Nucleus accumbens (tissue), 56 donors: ENCODE measurements at regions not wholly inside any gene's neighbourhood (a gene's known extent, or its start where the extent isn't known, plus 50 kb on each side); places are given as distances from the start of the nearest gene placed in this dataset.

ENCODE experiments used
- DNase-seq, 56 donors: peaks; one replicate each; lab custom pipeline; 2025; lab: John Stamatoyannopoulos, UW

DNA sequence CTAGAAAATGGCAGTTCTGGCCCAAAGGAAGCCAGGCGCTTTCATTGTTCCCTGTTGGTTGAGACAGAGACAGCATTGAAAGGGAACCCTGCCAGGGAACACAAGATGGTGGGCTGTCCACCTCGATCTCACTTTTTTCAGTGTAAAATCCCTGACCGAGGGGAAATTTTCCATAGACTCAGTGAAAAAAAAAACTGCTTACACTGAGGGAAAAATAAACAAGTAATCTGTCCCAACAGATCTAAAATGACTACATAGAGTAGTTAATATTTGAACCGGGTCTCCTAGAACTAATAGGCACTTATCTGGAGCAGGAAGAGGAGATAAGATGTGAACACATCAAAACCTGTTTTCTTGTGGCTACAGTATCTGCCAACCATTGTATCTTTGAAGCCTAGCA lies 763.4 kb upstream of the GOLIM4 start:
- DNase-seq = no peak

DNA sequence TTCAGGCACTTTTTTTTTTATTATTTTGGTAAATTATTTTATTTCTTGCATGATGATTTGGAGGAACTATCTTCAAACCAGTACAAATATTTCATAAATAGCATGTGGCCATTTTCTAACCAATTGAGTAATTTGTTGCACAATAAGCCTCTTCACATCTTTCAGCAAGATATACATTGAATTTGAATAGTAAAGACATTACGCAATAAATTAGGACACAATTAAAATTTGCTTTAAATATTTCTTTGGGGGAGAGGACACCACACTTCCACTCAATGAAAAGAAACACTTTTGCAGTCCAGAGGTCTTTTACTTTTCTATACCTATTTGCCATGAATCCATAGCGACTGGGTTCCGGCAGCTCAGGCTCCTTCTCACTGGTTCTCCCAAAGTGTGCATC lies 762.6 kb upstream of the GOLIM4 start:
- no peak for DNase-seq

DNA sequence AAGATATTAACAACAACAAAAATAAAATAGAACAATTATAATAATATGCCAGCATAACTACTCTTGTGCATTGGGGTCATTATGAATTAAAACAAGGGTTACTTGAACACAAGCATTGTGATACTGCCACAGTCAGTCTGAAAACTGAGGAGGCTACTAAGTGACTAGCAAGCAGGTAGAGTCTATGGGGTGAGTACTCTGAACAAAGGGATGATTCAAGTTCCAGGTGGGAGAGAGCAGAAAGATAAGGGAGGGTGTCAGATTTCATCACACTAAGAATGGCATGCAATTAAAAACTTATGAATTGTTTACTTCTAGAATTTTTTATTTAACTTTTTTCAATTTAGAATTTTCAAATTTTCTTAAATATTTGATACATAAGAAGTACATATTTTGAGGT lies 754.4 kb upstream of the GOLIM4 start:
- no peak for DNase-seq

DNA sequence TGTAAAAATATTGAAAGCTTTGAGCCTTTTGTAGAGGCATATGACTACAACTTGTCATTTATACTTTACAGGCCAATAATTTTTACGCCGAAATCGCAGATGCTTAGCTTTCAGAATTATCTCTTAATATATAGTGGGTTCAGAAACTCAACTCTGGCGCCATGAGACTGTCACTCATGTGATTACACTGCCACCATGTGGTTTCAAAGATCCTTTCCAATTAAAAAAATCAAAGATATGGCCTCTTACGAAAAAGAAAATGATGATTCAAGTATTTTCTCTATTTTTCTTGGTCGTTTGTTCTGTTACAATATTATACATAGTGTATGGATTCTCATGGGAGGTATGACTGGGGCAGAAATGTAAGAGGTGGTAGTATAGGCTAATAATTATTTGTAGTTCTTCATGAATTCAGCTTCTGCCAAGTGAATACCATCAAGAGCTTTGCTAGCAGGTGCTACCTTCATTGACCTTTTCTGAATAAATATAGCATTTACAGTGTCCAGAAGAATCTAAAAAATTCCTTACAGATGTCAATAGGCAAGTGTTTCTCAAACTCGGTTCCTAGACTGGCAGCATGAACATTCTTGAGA lies 751.7 kb upstream of the GOLIM4 start:
- DNase-seq = peak in 11 of 56 donors; percentile 1 to 25 (median 4)

DNA sequence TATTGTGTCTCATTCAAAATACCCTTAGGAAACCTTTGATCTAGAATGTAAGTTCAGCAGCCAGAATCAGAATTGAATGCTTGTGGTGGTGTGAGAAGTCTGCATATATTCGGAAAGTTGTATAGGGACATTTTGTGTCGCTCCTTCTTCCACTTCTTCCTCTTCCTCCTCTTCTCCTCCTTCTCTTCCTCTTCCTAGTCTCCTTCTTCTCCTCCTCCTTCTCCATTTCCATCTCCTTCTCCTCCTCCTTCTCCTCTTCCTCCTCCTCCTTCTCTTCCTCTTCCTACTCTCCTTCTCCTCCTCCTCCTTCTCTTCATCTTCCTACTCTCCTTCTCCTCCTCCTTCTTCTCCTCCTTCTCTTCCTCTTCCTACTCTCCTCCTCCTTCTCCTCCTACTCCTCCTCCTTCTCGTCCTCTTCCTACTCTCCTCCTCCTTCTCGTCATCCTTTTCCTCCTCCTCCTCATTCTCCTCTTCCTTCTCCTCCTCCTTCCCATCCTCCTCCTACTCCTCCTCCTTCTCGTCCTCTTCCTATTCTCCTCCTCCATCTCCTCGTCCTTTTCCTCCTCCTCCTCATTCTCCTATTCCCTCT lies 749.3 kb upstream of the GOLIM4 start:
- DNase-seq = no peak

DNA sequence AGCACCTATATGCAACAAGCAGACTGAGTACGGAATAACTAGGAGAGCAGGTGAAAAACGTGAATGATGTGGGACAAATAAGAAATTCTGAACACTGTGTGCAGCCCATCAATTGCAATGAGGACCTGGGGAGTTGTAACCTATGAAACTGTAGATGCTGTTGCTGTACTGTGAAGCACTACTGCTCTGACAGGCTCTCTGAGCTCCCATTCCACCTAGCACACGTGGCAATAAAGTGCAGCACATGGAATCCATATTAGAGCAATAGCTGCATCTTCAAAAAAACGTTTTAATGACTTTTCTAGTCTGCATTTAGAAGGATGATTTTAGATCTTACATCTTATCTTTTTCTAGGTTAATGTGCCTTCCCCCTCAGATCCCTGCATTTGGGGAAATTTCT lies 748.7 kb upstream of the GOLIM4 start:
- no peak for DNase-seq

DNA sequence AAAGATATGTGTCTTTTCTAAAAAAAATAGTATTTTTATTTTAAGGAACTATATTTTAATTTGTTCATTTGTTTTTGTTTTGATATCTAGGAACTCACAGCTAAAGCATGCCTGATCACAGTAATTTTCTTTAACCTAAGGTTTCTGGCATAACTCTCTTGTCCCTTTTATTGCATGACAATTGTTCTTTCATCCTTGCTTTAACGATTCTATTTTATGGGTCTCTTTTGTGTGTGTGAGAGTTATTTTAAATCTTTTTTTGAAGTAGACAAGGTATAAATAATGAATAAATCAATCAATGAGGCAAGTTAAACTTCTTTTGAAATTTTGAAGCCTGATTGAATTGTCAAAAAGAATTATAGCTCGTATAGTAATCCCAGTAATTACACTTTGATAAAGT lies 747.8 kb upstream of the GOLIM4 start:
- no peak for DNase-seq

DNA sequence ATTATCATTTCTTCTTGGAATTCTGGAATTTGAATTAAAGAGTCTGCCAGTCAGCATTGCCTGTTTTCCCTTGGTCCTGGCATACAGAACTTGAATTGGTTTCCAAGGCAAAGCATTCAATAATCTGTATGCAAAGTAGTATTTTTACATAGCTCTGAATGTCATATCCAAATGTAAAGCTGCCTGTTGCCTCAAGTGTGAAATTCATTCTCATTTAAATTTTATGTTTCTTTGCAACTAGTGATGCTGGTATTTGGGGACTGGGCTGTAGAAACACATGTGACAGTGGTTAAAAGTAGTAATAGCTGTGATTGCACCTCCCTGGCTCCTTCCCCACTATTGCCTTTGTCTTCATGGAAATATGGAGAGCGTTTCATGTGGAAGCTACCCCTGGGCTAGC lies 743.9 kb upstream of the GOLIM4 start:
- DNase-seq = no peak

DNA sequence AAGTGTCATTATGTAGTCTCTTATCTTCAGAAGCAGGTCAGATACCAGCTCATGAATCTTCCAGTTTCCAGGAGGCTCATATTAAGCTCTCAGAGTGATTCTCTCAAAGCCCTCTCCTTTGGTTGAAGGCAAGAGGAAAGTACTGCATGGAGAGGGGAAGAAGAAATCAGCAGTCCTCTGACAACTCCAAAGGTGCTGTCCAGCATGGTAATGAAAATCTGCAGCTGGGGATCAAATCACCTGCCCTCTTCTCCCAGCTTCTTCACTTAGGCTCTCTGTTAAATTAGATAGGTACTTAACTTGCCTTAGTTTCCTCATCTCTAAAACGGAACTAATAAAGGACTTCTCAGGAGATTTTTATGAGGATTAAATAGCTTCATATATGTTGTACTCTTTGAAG lies 738.8 kb upstream of the GOLIM4 start:
- DNase-seq = no peak

DNA sequence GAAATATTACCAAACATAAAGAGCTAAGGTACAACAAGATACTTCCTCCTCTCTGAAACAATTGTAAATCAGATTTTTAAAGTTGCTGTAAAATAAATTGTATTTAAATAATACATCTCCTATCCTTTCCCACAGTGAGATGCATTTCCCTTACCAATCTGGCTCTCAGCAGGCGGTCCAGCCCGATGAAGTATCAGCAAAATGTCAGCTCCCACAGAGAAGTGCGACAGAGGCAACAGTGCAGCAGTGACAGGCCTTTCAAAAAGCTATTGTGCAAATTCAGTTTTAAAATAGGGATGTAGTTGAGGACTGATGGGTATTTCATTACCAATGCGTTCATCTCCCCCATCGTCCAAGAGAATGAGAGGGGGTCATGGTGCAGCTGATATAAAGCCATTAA lies 733.2 kb upstream of the GOLIM4 start:
- no peak for DNase-seq

DNA sequence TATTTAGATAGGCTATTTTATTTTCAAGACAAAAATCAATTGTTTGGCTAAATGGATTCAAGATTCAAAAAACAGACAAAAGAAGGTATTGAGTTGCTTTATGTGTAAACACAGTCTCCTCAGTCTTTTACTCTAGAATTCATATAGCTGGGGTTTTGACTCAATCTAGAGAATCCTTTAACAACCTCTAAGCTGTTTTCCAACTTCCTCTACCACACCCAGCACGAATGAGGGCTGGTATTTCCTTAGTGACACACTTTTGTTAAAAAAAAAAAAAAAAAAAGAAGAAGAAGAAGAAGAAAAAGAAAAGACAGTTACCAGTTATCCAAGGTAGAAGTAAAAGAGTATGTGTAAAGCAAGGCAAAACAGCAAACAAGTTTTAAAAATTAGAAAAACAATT lies 732.8 kb upstream of the GOLIM4 start:
- no peak for DNase-seq

DNA sequence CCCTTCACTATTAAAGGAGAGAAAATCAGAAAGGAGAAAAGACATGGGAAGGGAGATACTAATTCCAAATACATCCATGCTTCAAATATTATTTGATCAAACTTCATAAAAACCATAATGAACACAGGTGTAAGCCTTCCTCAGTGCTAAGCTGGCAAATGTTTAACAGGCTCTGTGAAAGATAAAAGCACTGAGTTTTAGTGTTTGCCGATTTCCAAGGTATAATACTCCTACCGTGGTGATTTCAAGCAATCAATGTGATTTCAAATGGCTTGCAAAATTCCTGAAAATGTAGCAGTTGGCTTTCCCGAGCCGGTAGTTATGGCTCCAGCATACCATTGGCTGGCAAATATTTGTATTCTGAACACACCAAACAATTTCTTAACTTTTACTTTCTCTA lies 732.3 kb upstream of the GOLIM4 start:
- no peak for DNase-seq

DNA sequence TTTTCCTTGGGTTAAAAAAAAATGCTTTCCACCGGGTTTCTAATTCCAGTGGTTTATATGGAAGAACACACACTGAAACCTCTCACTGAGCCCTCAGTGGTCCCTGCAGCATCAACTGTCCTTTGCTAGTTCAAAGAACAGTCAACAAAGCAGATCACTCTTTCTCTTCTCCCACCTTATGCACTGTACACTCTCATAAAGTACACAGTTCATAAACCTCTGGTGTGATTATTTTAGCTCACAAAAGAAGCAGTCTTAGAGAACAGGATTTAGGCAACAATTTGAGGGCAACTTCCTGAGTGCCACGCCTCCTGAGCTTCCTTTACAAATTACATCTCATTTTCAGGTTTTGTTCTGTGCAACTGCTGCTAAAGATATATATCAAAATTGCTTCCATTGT lies 728.4 kb upstream of the GOLIM4 start:
- no peak for DNase-seq

DNA sequence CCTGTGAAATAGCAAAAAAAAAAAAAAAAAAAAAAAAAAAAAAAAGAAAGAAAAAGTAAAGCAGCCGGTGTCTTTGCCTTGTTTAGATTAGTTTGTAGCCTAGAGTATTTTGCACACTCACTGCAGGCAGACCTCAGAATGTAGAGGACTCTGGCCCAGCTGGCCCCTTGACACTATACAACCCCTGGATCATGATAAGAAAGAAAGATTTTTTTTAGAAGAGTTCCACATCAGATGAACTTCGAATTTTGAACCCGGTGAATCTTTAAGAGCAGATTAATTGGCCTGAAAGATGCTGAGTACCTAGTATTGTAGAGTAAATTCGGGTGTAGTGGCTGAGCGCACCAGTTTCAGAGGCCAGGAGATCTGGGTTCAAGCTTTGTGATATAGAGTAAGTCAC lies 727.7 kb upstream of the GOLIM4 start:
- no peak for DNase-seq

DNA sequence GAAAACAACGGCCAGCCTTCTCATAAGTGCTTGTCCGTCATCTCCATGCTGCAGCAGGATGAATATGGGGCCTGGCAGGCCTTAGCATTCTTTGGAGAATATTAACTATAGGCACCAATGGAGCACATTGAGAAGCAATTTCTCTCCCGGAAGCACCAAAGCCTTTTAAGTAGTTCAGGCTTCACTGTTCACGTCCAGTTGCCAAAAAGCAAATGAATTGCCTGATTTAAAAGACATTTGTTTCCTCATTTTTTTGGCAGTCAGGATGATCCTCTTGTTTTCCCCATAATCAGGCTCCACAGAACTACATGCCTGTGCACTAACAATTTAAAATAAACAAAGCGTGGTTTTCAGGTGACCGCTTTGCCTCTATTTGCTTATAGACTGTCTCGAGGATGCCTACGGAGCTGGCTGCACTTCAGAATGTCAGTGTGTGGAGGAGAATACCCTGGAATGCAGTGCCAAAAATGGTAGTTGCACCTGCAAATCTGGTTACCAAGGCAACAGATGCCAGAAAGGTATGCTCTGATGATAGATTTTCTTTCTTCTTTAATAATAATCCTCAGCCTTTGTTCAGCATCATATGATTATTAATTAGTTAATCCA lies 725.2 kb upstream of the GOLIM4 start:
- DNase-seq = peak in 28 of 56 donors; percentile 1 to 70 (median 10)

DNA sequence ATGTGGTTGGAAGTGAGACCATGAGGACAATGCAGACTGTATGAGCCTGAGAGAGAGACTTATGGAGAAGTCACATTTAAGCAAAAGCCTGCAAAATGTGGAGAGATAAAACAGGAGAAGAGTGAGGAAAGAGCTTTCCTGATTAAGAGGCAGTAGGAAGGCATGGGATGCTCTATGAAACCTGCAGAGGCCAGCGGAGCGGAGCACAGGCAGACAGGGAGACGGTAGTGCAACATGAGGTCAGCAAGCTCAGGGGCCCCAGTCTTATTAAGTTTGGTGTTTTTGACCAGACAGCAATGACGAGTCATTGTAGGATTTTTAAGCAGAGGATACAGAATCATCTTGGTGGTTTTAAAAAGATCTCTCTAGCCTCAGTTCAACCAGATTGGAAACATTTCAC lies 721.5 kb upstream of the GOLIM4 start:
- no peak for DNase-seq

DNA sequence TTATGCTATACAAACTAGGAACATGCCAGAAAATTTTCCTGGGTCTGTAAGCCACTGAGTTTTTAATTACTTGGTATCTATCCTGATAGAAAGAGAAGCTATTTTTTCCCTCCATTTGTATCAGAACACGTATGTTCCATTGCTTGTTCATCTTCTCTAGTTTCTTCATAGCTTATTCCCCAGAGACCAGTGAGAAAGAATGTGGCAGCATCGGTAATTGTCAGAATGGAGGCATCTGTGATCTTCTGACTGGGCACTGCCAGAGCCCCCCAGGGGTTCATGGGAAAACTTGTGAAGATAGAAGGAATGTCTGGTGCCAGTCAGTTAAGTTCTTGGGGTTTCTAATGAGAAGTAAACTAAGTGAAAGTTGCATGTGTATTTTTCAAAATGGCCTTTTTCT lies 720.2 kb upstream of the GOLIM4 start:
- no peak for DNase-seq

DNA sequence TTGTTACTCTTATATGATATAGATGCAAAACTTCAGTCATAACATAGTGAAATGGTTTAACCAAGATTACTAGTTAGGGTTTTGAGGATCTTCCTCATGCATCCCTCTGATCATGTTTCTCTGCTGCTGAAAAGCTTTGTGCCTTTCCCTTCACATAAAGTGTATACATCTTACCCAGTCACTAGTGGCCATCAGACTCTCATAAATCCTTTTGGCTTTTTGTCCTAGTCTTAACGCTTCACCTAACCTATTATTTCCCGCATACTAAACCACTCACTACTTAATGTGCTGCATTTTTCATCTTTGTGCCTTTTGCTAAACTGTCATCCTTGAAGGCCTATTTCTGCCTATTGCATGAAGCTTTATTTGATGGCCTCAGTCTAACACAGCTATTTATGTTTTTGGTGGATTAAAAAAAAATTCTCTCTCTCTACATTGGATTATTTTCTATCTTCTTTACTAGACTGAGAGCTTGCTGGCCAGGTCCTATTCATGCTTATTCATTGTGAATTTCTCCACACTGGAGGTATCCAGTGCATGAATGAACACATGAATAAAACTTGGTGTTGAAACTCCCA lies 717.6 kb upstream of the GOLIM4 start:
- no peak for DNase-seq

DNA sequence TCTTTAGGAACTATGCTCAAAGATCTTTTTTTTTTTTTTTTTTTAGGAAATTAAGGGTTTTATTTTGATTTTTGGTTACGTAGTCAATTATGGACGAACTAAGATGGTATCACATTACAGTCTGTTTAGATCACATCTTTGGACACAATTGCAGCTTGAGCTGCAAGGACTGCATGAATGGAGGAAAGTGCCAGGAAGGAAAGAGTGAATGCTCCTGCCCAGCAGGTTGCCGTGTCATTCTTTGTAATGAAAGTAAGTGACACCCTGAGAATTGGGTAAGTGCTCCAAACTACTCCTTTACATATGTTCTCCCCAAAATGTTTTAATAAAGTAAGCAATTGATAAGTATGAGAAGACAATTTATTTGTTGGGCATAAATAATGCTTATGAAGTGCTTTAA lies 716.5 kb upstream of the GOLIM4 start:
- DNase-seq = no peak

DNA sequence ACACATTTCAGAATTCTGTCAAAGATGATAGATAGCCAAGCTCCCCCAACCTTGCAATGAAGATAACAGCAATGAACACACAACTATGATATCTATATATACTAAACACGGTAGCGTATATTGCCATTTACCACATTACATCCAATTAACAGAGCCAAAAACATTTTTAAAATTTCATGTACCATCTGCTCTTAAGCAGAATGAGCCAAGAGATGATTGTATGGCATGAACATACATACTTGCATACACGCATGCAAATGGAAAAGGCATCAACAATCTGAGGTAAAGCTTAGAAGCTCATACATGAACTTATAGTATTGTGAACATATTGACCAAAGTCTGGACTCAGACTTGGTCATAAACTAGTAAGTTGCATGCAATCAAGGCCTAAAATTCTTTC lies 712.9 kb upstream of the GOLIM4 start:
- no peak for DNase-seq

DNA sequence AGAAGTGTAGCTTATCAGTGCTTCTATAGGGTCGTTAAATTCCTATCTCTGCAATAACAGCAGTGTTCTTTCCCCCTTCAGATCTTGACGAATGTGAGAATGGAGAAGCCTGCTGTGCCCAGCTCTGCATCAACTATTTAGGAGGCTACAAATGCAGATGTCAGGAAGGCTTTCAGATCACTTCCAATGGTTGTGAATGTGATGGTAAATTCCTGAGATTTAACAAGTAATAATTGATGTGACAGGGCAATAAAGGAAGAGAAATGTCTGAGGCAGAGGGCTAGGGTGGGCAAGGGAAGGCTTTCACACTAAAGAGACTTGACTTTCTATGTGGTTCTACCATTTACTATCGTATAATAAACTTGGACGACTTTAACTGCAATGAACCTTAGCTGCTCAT lies 711.7 kb upstream of the GOLIM4 start:
- no peak for DNase-seq

DNA sequence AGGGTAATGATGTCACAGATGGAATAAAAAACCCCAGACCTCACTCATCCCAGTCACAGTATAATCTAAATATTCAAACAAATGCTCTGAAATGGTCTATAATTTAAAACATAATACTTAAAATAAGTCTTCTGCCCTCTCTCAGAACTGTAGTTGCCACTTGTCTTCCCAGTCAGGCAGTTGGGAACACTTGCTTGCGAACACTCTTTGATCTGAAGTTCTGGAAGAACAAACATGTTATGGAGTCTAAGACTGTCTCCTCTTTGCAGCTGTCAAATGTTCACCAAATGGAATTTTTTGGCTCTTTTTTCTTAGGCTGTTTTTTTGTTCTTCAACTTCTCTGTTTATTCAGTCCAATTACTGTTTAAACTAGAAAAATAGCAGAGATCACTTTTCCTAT lies 711.1 kb upstream of the GOLIM4 start:
- no peak for DNase-seq
